ENCODE measurements at regions not wholly inside any gene's neighbourhood (a gene's known extent, or its start where the extent isn't known, plus 50 kb on each side); places are given as distances from the start of the nearest gene placed in this dataset.

GRCh38 chr4:57370691-57371090, 260.5 kb upstream of the IGFBP7 start:
- no CpG with 5 or more reads among the region's 3 CpGs for WGBS (ENCODE audit: insufficient coverage)
- no peak for TF ChIP-seq CTCF (IDR thresholded peaks at IDR 0.05)
- Histone ChIP-seq H3K4me1 (ENCODE audit: control insufficient read depth, insufficient read depth, low read length) (no peaks in the 10 kb centered on the region), H3K36me3 (ENCODE audit: control insufficient read depth, insufficient read depth, low read length) (no peaks in the 10 kb centered on the region), H3K4me3 (ENCODE audit: low read length) (no peak overlapping the region), H3K27ac (ENCODE audit: low read length) (no peak overlapping the region), H3K9me3 (ENCODE audit: control insufficient read depth, insufficient read depth, low read length) (no peaks in the 10 kb centered on the region), H3K27me3 (ENCODE audit: control insufficient read depth, insufficient read depth, low read length) (no peaks in the 10 kb centered on the region)
- ATAC-seq = no peak
- no peaks in the 10 kb centered on the region for H3K4me1 Mint-ChIP-seq
- no peaks in the 10 kb centered on the region for H3K9me3 Mint-ChIP-seq
- peaks cover 0 to 25% of the 10 kb centered on the region in 2 donors for H3K27me3 Mint-ChIP-seq (ENCODE audit: low read depth in 2 of 2)
- H3K36me3 Mint-ChIP-seq = no peaks in the 10 kb centered on the region
- H3K27ac Mint-ChIP-seq = no peak overlapping the region
- no peak for DNase-seq
- intact Hi-C loops (cut with micrococcal nuclease) = no loop called here
- H3K4me3 Mint-ChIP-seq = no peak overlapping the region

- 80% methylated on average over 1 of the region's 1 CpG for WGBS (ENCODE audit: insufficient coverage)
- Histone ChIP-seq H3K4me1 (ENCODE audit: control insufficient read depth, insufficient read depth, low read length) (no peaks in the 10 kb centered on the region), H3K9me3 (ENCODE audit: control insufficient read depth, insufficient read depth, low read length) (no peaks in the 10 kb centered on the region), H3K27me3 (ENCODE audit: control insufficient read depth, insufficient read depth, low read length) (no peaks in the 10 kb centered on the region), H3K36me3 (ENCODE audit: control insufficient read depth, insufficient read depth, low read length) (no peaks in the 10 kb centered on the region), H3K4me3 (ENCODE audit: low read length) (no peak overlapping the region), H3K27ac (ENCODE audit: low read length) (no peak overlapping the region)
- no peak for TF ChIP-seq CTCF (IDR thresholded peaks at IDR 0.05)
- H3K9me3 Mint-ChIP-seq = no peaks in the 10 kb centered on the region
- H3K27ac Mint-ChIP-seq = no peak overlapping the region
- no peak for ATAC-seq
- H3K27me3 Mint-ChIP-seq (ENCODE audit: low read depth in 2 of 2) = peaks cover 0 to 25% of the 10 kb centered on the region in 2 donors
- no peak for DNase-seq
- H3K4me3 Mint-ChIP-seq = no peak overlapping the region
- no peaks in the 10 kb centered on the region for H3K36me3 Mint-ChIP-seq
- intact Hi-C loops (cut with micrococcal nuclease) = no loop called here
- H3K4me1 Mint-ChIP-seq = no peaks in the 10 kb centered on the region
These were observed 259.3 kb upstream of the IGFBP7 start for GRCh38 chr4:57369446-57369845.

- Mint-ChIP-seq H3K4me3 (no peak overlapping the region), H3K4me1 (no peaks in the 10 kb centered on the region), H3K27me3 (ENCODE audit: low read depth in 2 of 2) (peaks cover 0 to 10% of the 10 kb centered on the region in 2 donors), H3K27ac (no peak overlapping the region), H3K9me3 (no peaks in the 10 kb centered on the region), H3K36me3 (no peaks in the 10 kb centered on the region)
- Histone ChIP-seq H3K9me3 (ENCODE audit: control insufficient read depth, insufficient read depth, low read length) (no peaks in the 10 kb centered on the region), H3K27me3 (ENCODE audit: control insufficient read depth, insufficient read depth, low read length) (no peaks in the 10 kb centered on the region), H3K27ac (ENCODE audit: low read length) (no peak overlapping the region), H3K4me3 (ENCODE audit: low read length) (no peak overlapping the region), H3K36me3 (ENCODE audit: control insufficient read depth, insufficient read depth, low read length) (no peaks in the 10 kb centered on the region), H3K4me1 (ENCODE audit: control insufficient read depth, insufficient read depth, low read length) (no peaks in the 10 kb centered on the region)
- no peak for DNase-seq
- WGBS (ENCODE audit: insufficient coverage) = no CpG with 5 or more reads among the region's 1 CpG
- TF ChIP-seq CTCF (IDR thresholded peaks at IDR 0.05) = no peak
- ATAC-seq = no peak
- intact Hi-C loops (cut with micrococcal nuclease) = no loop called here
These were observed 254.1 kb upstream of the IGFBP7 start for GRCh38 chr4:57364255-57364654.

GRCh38 chr4:57363346-57363745, 253.2 kb upstream of the IGFBP7 start:
- no peaks in the 10 kb centered on the region for H3K4me1 ChIP-seq (ENCODE audit: control insufficient read depth, insufficient read depth, low read length)
- H3K27me3 ChIP-seq (ENCODE audit: control insufficient read depth, insufficient read depth, low read length) = no peaks in the 10 kb centered on the region
- H3K27me3 Mint-ChIP-seq (ENCODE audit: low read depth in 2 of 2) = peaks cover 5 to 10% of the 10 kb centered on the region in 2 donors
- H3K27ac ChIP-seq (ENCODE audit: low read length) = no peak overlapping the region
- intact Hi-C loops (cut with micrococcal nuclease) = no loop called here
- no peaks in the 10 kb centered on the region for H3K9me3 ChIP-seq (ENCODE audit: control insufficient read depth, insufficient read depth, low read length)
- H3K36me3 Mint-ChIP-seq = no peaks in the 10 kb centered on the region
- no peaks in the 10 kb centered on the region for H3K4me1 Mint-ChIP-seq
- TF ChIP-seq CTCF (IDR thresholded peaks at IDR 0.05) = no peak
- H3K4me3 ChIP-seq (ENCODE audit: low read length) = no peak overlapping the region
- no peaks in the 10 kb centered on the region for H3K36me3 ChIP-seq (ENCODE audit: control insufficient read depth, insufficient read depth, low read length)
- DNase-seq (no peak), ATAC-seq (no peak)
- no peak overlapping the region for H3K27ac Mint-ChIP-seq
- no peak overlapping the region for H3K4me3 Mint-ChIP-seq
- H3K9me3 Mint-ChIP-seq = no peaks in the 10 kb centered on the region
- 50% methylated on average over 1 of the region's 1 CpG for WGBS (ENCODE audit: insufficient coverage)

All from natural killer cell (primary cell).